ENCODE measurements at regions not wholly inside any gene's neighbourhood (a gene's known extent, or its start where the extent isn't known, plus 50 kb on each side); places are given as distances from the start of the nearest gene placed in this dataset.

- TF ChIP-seq ZBTB8A (IDR thresholded peaks at IDR 0.05; ENCODE audit: partially characterized antibody) (no peak), ATF3 (IDR thresholded peaks at IDR 0.05) (no peak), ATF3 (CRISPR knock-in tag; conservative IDR thresholded peaks at IDR 0.05) (no peak), ZNF644 (tag; IDR thresholded peaks at IDR 0.05; ENCODE audit: low read depth) (no peak), CTCF (IDR thresholded peaks at IDR 0.05 in 2 of 3, conservative IDR thresholded peaks at IDR 0.05 in 1 of 3; ENCODE audit: insufficient read depth in 2 of 3, low read depth in 1 of 3, low read length in 3 of 3) (no peak), ZNF384 (IDR thresholded peaks at IDR 0.05; ENCODE audit: low read depth, low read length) (no peak), ETS1 (conservative IDR thresholded peaks at IDR 0.05; ENCODE audit: control insufficient read depth, low read depth, low read length) (no peak)
Observed at GRCh38 chr1:234707641-234708040, 97.7 kb upstream of the IRF2BP2 start.

All from K562 (cell line).